Body of pancreas (tissue), 4 donors: ENCODE measurements at regions not wholly inside any gene's neighbourhood (a gene's known extent, or its start where the extent isn't known, plus 50 kb on each side); places are given as distances from the start of the nearest gene placed in this dataset.

Experiments used
- ATAC-seq: fragments of 150-250 bp; one replicate; pipeline ENCODE4 v1.9.1; 2016
- DNase-seq, 4 donors: peaks; one replicate each; pipeline ENCODE4 v3.0.0-alpha.2; 2019
- H3K27ac ChIP-seq, 4 donors: fragments of 200-600 bp; sonication (generic); 1 replicate in 3 of 4; 2 replicates in 1 of 4; pipeline versions ENCODE4 v1.5.1 to v1.6.1; 2016 to 2019; ENCODE audit warnings: mild to moderate bottlenecking in 1 of 4, mixed read lengths in 1 of 4, moderate library complexity in 1 of 4
- H3K27me3 ChIP-seq, 2 donors: fragments of 200-600 bp; sonication (generic); one replicate each; pipeline ENCODE4 v1.6.0; 2016; ENCODE audit warnings: mild to moderate bottlenecking in 1 of 2
- H3K36me3 ChIP-seq, 2 donors: fragments of 200-600 bp; sonication (generic); replicated peaks in 1 of 2; 2 replicates each; pipeline ENCODE4 v1.5.1; 2016; ENCODE audit warnings: low read depth in 2 of 2; ENCODE audit not compliant: insufficient read depth in 1 of 2
- H3K4me1 ChIP-seq: fragments of 200-600 bp; sonication (generic); one replicate; pipeline ENCODE4 v1.6.0; 2016
- H3K4me3 ChIP-seq, 2 donors: fragments of 200-600 bp; sonication (generic); 1 replicate in 1 of 2; 2 replicates in 1 of 2; pipeline ENCODE4 v1.5.1; 2016 to 2019
- H3K9me3 ChIP-seq, 3 donors: fragments of 200-600 bp; sonication (generic); 1 replicate in 2 of 3; 2 replicates in 1 of 3; pipeline ENCODE4 v1.5.1; 2016
- POLR2A ChIP-seq, 3 donors: fragments of 450-650 bp; IDR thresholded peaks; one replicate each; pipeline ENCODE4 v1.6.1; 2016; ENCODE audit warnings: antibody characterized with exemption in 3 of 3, mild to moderate bottlenecking in 2 of 3
- WGBS, 2 donors: methylation state at CpG; one replicate each; pipeline ENCODE4 v1.1.5; 2017; 5-methylcytosine and 5-hydroxymethylcytosine counted together
- intact Hi-C: fragments of 100-400 bp; cut with DNase I; formaldehyde crosslinking; loops from one replicate; pipeline ENCODE4 v1.15.1; 2023
- TF ChIP-seq, protein P1 (sequence below), 7 experiments: fragments of 450-650 bp in 4 of 7; fragments of 200-600 bp in 3 of 7; sonication (generic) in 3 of 7; IDR thresholded peaks; one replicate each; pipeline ENCODE4 v1.5.1; 2016 to 2019; ENCODE audit warnings: antibody characterized with exemption in 7 of 7

DNA sequence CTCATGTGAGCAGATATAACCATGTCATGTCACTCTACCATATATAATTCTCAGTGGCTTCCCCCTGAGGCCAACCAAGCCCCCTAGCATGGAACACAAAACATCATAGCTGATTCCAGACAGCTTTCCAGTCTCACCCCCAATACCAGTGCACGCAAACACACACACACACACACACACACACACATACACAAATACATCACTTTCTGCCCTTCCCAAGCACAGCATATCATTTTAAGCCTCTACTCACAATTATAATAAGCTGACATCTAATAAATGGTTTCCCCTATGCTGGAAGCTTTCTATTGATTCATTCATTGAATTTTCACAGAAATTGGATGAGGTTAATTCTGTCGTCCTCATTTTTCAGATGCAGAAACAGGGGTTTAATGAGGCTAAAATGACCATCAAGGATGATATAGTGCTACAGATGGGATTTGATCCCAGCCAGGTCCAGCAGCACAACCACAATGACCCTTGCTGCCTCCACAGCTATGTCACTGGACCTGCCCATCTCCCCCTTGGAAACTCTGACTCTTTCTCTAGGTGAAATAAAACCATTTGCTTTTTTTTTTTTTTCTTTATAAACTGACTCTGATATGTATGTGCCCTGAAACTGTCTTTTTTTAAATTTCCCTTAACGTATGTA, 131.1 kb downstream of the TMEM114 start:
- H3K9me3 ChIP-seq = no peaks in the 10 kb centered on the region
- no peaks in the 10 kb centered on the region for H3K36me3 ChIP-seq
- 60 to 69% methylated on average over 3 of the region's 3 CpGs for WGBS, 2 donors
- H3K27me3 ChIP-seq = no peaks in the 10 kb centered on the region
- TF ChIP-seq, protein P1, sequence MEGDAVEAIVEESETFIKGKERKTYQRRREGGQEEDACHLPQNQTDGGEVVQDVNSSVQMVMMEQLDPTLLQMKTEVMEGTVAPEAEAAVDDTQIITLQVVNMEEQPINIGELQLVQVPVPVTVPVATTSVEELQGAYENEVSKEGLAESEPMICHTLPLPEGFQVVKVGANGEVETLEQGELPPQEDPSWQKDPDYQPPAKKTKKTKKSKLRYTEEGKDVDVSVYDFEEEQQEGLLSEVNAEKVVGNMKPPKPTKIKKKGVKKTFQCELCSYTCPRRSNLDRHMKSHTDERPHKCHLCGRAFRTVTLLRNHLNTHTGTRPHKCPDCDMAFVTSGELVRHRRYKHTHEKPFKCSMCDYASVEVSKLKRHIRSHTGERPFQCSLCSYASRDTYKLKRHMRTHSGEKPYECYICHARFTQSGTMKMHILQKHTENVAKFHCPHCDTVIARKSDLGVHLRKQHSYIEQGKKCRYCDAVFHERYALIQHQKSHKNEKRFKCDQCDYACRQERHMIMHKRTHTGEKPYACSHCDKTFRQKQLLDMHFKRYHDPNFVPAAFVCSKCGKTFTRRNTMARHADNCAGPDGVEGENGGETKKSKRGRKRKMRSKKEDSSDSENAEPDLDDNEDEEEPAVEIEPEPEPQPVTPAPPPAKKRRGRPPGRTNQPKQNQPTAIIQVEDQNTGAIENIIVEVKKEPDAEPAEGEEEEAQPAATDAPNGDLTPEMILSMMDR (IDR thresholded peaks at IDR 0.05) = no peak
- no peak for TF ChIP-seq POLR2A (IDR thresholded peaks at IDR 0.05)
- ATAC-seq (no peak), DNase-seq (no peak)
- intact Hi-C loops = no loop called here
- no peak overlapping the region for H3K27ac ChIP-seq
- H3K4me3 ChIP-seq = no peak overlapping the region
- peaks cover 10% of the 10 kb centered on the region for H3K4me1 ChIP-seq

DNA sequence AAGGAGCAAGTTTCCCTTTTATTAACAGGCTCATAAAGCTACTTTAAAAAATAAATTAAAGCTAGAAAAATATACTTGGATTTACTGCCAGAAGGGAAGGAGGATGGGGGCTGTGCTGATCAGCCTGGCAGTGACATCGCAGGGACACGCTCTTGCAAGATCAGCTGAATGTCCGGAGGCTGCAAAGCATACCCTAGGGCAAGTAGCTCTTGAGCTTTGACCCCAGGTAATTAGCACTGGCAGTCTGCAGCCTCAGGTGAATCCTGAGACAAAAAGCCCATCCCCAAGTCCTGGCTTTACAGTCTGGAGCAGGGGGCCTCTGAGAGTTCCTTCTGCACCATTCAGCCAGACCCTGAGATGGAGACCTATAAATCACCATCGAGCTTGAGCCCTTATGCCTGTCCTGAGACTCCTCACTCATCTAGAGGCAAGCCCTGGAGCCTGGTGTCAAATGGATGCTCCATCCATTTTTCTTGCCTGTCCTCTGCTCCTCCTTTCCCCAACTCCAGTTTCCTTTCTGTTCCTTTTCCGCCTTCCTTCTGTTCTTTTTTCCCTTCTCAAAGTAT, 131.7 kb downstream of the TMEM114 start:
- no peak for DNase-seq
- Histone ChIP-seq H3K4me3 (no peak overlapping the region), H3K9me3 (no peaks in the 10 kb centered on the region), H3K4me1 (peaks cover 5% of the 10 kb centered on the region), H3K27me3 (no peaks in the 10 kb centered on the region), H3K27ac (no peak overlapping the region), H3K36me3 (no peaks in the 10 kb centered on the region)
- no peak for TF ChIP-seq POLR2A (IDR thresholded peaks at IDR 0.05)
- TF ChIP-seq, protein P1 (IDR thresholded peaks at IDR 0.05) = no peak
- WGBS, 2 donors = 87 to 88% methylated on average over 5 of the region's 5 CpGs
- intact Hi-C loops = no loop called here
- ATAC-seq = no peak

- Histone ChIP-seq H3K4me1 (peaks cover 5% of the 10 kb centered on the region), H3K9me3 (no peaks in the 10 kb centered on the region), H3K27me3 (no peaks in the 10 kb centered on the region), H3K4me3 (no peak overlapping the region), H3K27ac (no peak overlapping the region), H3K36me3 (no peaks in the 10 kb centered on the region)
- TF ChIP-seq, protein P1 (IDR thresholded peaks at IDR 0.05) = no peak
- no peak for TF ChIP-seq POLR2A (IDR thresholded peaks at IDR 0.05)
- WGBS, 2 donors = 64 to 77% methylated on average over 4 of the region's 4 CpGs
- DNase-seq (no peak), ATAC-seq (no peak)
- intact Hi-C loops = no loop called here
Measured at GRCh38 chr16:8453359-8453758, 137.0 kb downstream of the TMEM114 start.

- ATAC-seq = no peak
- Histone ChIP-seq H3K4me1 (peaks cover 3% of the 10 kb centered on the region), H3K9me3 (no peaks in the 10 kb centered on the region), H3K27ac (no peak overlapping the region), H3K36me3 (no peaks in the 10 kb centered on the region), H3K27me3 (no peaks in the 10 kb centered on the region), H3K4me3 (no peak overlapping the region)
- DNase-seq = no peak
- WGBS, 2 donors = 34 to 68% methylated on average over 3 of the region's 3 CpGs
- TF ChIP-seq POLR2A (IDR thresholded peaks at IDR 0.05) = no peak
- TF ChIP-seq, protein P1 (IDR thresholded peaks at IDR 0.05) = no peak
- intact Hi-C loops = no loop called here
Measured at GRCh38 chr16:8452941-8453340, 137.4 kb downstream of the TMEM114 start.

DNA sequence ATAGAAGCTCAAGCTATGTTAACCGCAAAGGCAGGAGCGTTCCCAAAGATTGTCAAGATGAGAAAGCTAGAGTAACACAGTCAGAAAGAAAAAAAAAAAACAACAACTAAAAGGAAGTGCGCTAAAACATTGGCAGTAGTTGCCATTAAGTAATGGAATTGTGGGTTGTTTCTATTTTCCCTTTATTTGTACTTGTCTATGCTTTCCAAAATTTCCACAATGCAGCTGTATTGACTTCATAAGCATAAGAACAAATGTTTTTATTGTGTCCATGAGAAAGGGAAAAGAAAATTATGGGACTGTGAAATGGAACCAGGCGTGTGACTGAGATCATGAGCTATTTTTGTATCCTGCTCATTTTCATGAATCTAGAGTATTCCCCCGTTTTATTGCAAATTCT, 153.4 kb downstream of the TMEM114 start:
- 84 to 86% methylated on average over 5 of the region's 5 CpGs for WGBS, 2 donors

More for the DNA sequence above, 153.4 kb downstream of the TMEM114 start:
- Histone ChIP-seq H3K9me3 (no peaks in the 10 kb centered on the region), H3K27me3 (no peaks in the 10 kb centered on the region), H3K4me3 (no peak overlapping the region), H3K27ac (no peak overlapping the region), H3K4me1 (peaks cover 11% of the 10 kb centered on the region), H3K36me3 (no peaks in the 10 kb centered on the region)
- intact Hi-C loops = no loop called here
- DNase-seq (no peak), ATAC-seq (no peak)
- TF ChIP-seq, protein P1 (IDR thresholded peaks at IDR 0.05) = no peak
- TF ChIP-seq POLR2A (IDR thresholded peaks at IDR 0.05) = no peak
